Stomach (tissue), 8 donors: ENCODE measurements at regions not wholly inside any gene's neighbourhood (a gene's known extent, or its start where the extent isn't known, plus 50 kb on each side); places are given as distances from the start of the nearest gene placed in this dataset.

Source experiments
- DNase-seq, 2 donors: peaks; one replicate each; pipeline versions ENCODE4 v3.0.0 to v3.0.0-alpha.2; 2013 to 2019
- H3K27ac ChIP-seq, 5 donors: fragments of 200-600 bp in 4 of 5; sonication (generic) in 4 of 5; one replicate each; pipeline ENCODE4 v1.5.1; 2013 to 2019; ENCODE audit warnings: mild to moderate bottlenecking in 1 of 5, moderate library complexity in 1 of 5
- H3K27me3 ChIP-seq, 3 donors: fragments of 200-600 bp; sonication (generic); one replicate each; pipeline ENCODE4 v1.5.1; 2017 to 2019; ENCODE audit warnings: mixed run types in 1 of 3
- H3K36me3 ChIP-seq, 4 donors: fragments of 200-600 bp; sonication (generic); 1 replicate in 3 of 4; 2 replicates in 1 of 4; pipeline ENCODE4 v1.5.1; 2016 to 2019
- H3K4me1 ChIP-seq, 4 donors: fragments of 200-600 bp; sonication (generic); one replicate each; pipeline ENCODE4 v1.5.1; 2016 to 2019
- H3K4me3 ChIP-seq, 4 donors: fragments of 200-600 bp; sonication (generic) in 3 of 4; one replicate each; pipeline ENCODE4 v1.5.1; 2016 to 2019; ENCODE audit warnings: mild to moderate bottlenecking in 1 of 4
- H3K9me3 ChIP-seq, 4 donors: fragments of 200-600 bp; sonication (generic); one replicate each; pipeline ENCODE4 v1.5.1; 2016 to 2019
- CTCF ChIP-seq, 7 experiments: fragments of 450-650 bp in 4 of 7; fragments of 200-600 bp in 3 of 7; sonication (generic) in 3 of 7; IDR thresholded peaks; one replicate each; pipeline ENCODE4 v1.5.1; 2016 to 2019; ENCODE audit warnings: antibody characterized with exemption in 7 of 7, control low read depth in 2 of 7, mild to moderate bottlenecking in 1 of 7
- EP300 ChIP-seq: sonication (generic); formaldehyde crosslinking; IDR thresholded peaks from one replicate; pipeline ENCODE4 v1.6.1; 2017; ENCODE audit warnings: antibody characterized with exemption
- POLR2A ChIP-seq, 4 donors: fragments of 450-650 bp; IDR thresholded peaks; one replicate each; pipeline ENCODE4 v1.6.1; 2016; ENCODE audit warnings: antibody characterized with exemption in 4 of 4, control low read depth in 2 of 4, mild to moderate bottlenecking in 1 of 4, moderate library complexity in 1 of 4
- POLR2AphosphoS5 ChIP-seq, 3 donors: sonication (generic); formaldehyde crosslinking; IDR thresholded peaks; one replicate each; pipeline ENCODE4 v1.6.1; 2016; ENCODE audit warnings: antibody characterized with exemption in 3 of 3
- WGBS, 5 donors: extraction: QIAGEN DNeasy Blood & Tissue Kit in 3 of 5; methylation state at CpG; one replicate each; pipeline versions ENCODE4 v1.1.5 to v1.1.7; 2013 to 2018; 5-methylcytosine and 5-hydroxymethylcytosine counted together
- intact Hi-C: fragments of 100-400 bp; cut with DNase I; formaldehyde crosslinking; loops from one replicate; pipeline ENCODE4 v1.15.1; 2023; ENCODE audit warnings: low total_unique reads
- donor health status: healthy with polysubstance abuse.
- donor health status: Bipolar disorder and iron deficiency.
- donor health status: healthy.

- Histone ChIP-seq H3K4me3 (no peak overlapping the region), H3K4me1 (no peaks in the 10 kb centered on the region), H3K36me3 (no peaks in the 10 kb centered on the region), H3K27me3 (peaks cover 0 to 25% (median 0%) of the 10 kb centered on the region in 3 donors), H3K9me3 (no peaks in the 10 kb centered on the region), H3K27ac (no peak overlapping the region)
- TF ChIP-seq CTCF (IDR thresholded peaks at IDR 0.05) (no peak), POLR2A (IDR thresholded peaks at IDR 0.05) (no peak), EP300 (no peak), POLR2AphosphoS5 (IDR thresholded peaks at IDR 0.05) (no peak)
- 76 to 83% (median 80%) methylated on average over 18 to 25 of the region's 25 CpGs for WGBS, 5 donors
- peak in 1 of 2 donors; percentile 24 for DNase-seq
- intact Hi-C loops: loop anchor here (10.0 kb wide), 1 partner anchor 208 kb away; no protein-coding TSS in a partner anchor
Observed at GRCh38 chr10:131576341-131577177, 265.0 kb upstream of the TCERG1L start.

GRCh38 chr10:131577178-131577555 is 265.6 kb upstream of the TCERG1L start:
- no peak overlapping the region for H3K4me3 ChIP-seq
- whole genome bisulfite sequencing, 5 donors: 57 to 78% (median 73%) methylated on average over 9 of the region's 9 CpGs
- no peak overlapping the region for H3K27ac ChIP-seq
- intact Hi-C loops: loop anchor here (10.0 kb wide), 1 partner anchor 208 kb away; no protein-coding TSS in a partner anchor
- H3K36me3 ChIP-seq: no peaks in the 10 kb centered on the region
- H3K4me1 ChIP-seq: no peaks in the 10 kb centered on the region
- TF ChIP-seq EP300: no peak
- no peaks in the 10 kb centered on the region for H3K9me3 ChIP-seq
- DNase-seq: peak in 1 of 2 donors; percentile 2
- peaks cover 0 to 25% (median 0%) of the 10 kb centered on the region in 3 donors for H3K27me3 ChIP-seq

- Histone ChIP-seq H3K4me3 (no peak overlapping the region), H3K27me3 (peaks cover 0 to 25% (median 0%) of the 10 kb centered on the region in 3 donors), H3K36me3 (no peaks in the 10 kb centered on the region), H3K4me1 (no peaks in the 10 kb centered on the region), H3K9me3 (no peaks in the 10 kb centered on the region), H3K27ac (no peak overlapping the region)
- intact Hi-C loops: loop anchor here (10.0 kb wide), 1 partner anchor 207 kb away; no protein-coding TSS in a partner anchor
- TF ChIP-seq CTCF (IDR thresholded peaks at IDR 0.05): no peak
- no peak for TF ChIP-seq POLR2A (IDR thresholded peaks at IDR 0.05)
- no peak for TF ChIP-seq POLR2AphosphoS5 (IDR thresholded peaks at IDR 0.05)
- no peak for TF ChIP-seq EP300
- 87 to 96% (median 94%) methylated on average over 10 to 24 of the region's 24 CpGs for WGBS, 5 donors
- peak in 1 of 2 donors; percentile 21 for DNase-seq
Observed at GRCh38 chr10:131577786-131578471, 266.4 kb upstream of the TCERG1L start.

DNA sequence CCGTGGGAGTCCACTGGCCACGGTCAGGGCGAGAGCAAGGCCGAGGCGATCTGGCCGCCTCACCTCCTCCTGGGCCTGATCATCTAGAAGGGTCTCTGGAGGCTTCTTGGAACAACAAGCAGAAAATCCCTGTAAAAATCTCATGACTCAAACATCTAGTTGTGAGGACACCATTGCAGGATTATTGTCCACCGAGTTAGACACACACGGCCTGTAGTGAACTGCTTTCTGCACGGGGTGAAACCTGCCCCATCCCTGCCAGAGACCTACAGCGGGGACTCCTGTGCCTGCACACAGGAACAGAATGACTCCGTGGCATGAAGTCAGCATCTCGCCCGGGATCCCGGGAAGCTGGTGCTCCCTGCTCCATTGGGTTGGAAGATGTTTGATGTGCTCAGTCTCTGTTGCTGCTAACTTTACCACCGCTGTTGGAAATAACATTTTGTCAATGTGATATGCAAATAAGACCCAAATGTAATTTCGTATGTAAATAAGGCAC is 267.0 kb upstream of the TCERG1L start:
- Histone ChIP-seq H3K4me1 (no peaks in the 10 kb centered on the region), H3K36me3 (no peaks in the 10 kb centered on the region), H3K4me3 (no peak overlapping the region), H3K9me3 (no peaks in the 10 kb centered on the region), H3K27ac (no peak overlapping the region), H3K27me3 (peaks cover 0 to 20% (median 0%) of the 10 kb centered on the region in 3 donors)
- intact Hi-C loops: loop anchor here (10.0 kb wide), 1 partner anchor 206 kb away; no protein-coding TSS in a partner anchor
- TF ChIP-seq EP300 (no peak), POLR2AphosphoS5 (IDR thresholded peaks at IDR 0.05) (no peak)
- DNase-seq: peak in 1 of 2 donors; percentile 16
- WGBS, 5 donors: 87 to 91% (median 88%) methylated on average over 10 to 16 of the region's 16 CpGs
